AG04449 (cell line): ENCODE measurements at regions not wholly inside any gene's neighbourhood (a gene's known extent, or its start where the extent isn't known, plus 50 kb on each side); places are given as distances from the start of the nearest gene placed in this dataset.
"Not testable (repeated sequence)": the region's sequence is repeated elsewhere in the genome, so short reads cannot be mapped to it uniquely, and the experiment has no call there.

ENCODE experiments used
- CTCF ChIA-PET: fragments of 350-600 bp; formaldehyde crosslinking; extraction: SDS; loops from one replicate; lab custom pipeline; 2021; ENCODE audit warnings: antibody characterized with exemption; lab: Yijun Ruan, JAX
- POLR2A ChIA-PET: fragments of 400-600, 350-600 bp; formaldehyde crosslinking; extraction: SDS; loops from one replicate; lab custom pipeline; 2020; ENCODE audit warnings: antibody characterized with exemption, inconsistent platforms; lab: Yijun Ruan, JAX
- DNase-seq: peaks from one replicate; pipeline ENCODE4 v3.0.0-alpha.2; 2010; ENCODE audit warnings: low read depth, low spot score
- H3K4me3 ChIP-seq: 2 replicates; pipeline ENCODE4 v1.5.1; 2011; ENCODE audit warnings: low read depth, mild to moderate bottlenecking, control low read depth, low read length
- TF ChIP-seq, protein P1 (sequence below): IDR thresholded peaks from one replicate; pipeline ENCODE4 v1.5.1; 2011; ENCODE audit warnings: mild to moderate bottlenecking, moderate library complexity, low read length, control low read depth, inconsistent platforms; ENCODE audit not compliant: insufficient read depth; ENCODE audit errors: missing control alignments

DNA sequence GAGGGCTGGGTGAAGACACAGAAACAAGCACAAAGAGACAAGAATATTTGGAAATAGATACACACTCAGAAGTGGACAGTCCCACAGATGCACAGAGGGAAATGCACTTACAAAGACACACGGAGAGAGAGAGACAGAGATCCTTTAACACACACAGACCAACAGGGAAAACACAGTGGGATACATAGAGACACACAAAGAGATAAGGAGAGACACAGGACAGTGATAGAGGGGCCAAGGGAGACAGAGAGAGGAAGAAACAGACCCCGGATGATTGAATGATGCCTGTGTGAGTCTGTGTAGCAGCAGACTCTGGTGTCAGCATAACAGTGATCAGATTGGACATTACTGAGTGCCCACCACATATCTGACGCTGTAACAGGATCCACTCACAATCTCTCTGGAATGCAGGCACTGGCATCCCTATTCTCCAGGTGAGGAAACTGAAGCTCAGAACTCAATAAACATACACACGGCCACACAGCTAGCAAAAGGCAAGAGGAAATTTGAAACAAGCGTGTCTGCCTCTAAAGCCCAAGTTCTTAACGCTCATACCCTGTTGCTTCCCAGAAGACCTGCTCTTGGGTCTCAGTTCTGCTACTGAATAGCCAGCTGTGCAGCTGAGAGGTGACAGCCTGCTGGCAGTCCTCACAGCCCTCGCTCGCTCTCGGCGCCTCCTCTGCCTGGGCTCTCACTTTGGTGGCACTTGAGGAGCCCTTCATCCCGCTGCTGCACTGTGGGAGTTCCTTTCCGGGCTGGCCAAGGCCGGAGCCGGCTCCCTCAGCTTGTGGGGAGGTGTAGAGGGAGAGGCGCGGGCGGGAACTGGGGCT is 186.3 kb upstream of the NLRP1 start:
- DNase-seq = no peak
- POLR2A ChIA-PET = no interaction called here
- CTCF ChIA-PET = no interaction called here
- TF ChIP-seq, protein P1, sequence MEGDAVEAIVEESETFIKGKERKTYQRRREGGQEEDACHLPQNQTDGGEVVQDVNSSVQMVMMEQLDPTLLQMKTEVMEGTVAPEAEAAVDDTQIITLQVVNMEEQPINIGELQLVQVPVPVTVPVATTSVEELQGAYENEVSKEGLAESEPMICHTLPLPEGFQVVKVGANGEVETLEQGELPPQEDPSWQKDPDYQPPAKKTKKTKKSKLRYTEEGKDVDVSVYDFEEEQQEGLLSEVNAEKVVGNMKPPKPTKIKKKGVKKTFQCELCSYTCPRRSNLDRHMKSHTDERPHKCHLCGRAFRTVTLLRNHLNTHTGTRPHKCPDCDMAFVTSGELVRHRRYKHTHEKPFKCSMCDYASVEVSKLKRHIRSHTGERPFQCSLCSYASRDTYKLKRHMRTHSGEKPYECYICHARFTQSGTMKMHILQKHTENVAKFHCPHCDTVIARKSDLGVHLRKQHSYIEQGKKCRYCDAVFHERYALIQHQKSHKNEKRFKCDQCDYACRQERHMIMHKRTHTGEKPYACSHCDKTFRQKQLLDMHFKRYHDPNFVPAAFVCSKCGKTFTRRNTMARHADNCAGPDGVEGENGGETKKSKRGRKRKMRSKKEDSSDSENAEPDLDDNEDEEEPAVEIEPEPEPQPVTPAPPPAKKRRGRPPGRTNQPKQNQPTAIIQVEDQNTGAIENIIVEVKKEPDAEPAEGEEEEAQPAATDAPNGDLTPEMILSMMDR = no peak
- H3K4me3 ChIP-seq = no peak overlapping the region

DNA sequence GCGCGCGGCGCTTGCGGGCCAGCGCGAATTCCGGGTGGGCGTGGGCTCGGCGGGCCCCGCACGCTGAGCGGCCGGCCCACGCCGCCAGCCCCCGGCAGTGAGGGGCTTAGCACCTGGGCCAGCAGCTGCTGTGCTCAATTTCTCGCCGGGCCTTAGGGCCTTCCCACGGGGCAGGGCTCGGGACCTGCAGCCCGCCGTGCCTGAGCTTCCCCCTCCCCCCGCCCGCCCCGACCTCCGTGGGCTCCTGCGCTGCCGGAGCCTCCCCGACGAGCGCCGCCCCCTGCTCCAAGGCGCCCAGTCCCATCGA is 186.9 kb upstream of the NLRP1 start:
- CTCF ChIA-PET = not testable (repeated sequence)

DNA sequence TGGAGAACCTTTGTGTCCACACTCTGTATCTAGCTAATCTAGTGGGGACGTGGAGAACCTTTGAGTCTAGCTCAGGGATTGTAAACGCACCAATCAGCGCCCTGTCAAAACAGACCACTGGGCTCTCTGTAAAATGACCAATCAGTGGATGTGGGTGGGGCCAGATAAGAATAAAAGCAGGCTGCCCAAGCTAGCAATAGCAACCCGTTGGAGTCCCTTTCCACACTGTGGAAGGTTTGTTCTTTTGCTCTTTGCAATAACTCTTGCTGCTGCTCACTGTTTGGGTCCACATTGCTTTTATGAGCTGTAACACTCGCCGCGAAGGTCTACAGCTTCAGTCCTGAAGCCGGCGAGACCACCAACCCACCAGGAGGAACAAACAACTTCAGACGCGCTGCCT is 187.7 kb upstream of the NLRP1 start:
- POLR2A ChIA-PET, H3K4me3 ChIP-seq, CTCF ChIA-PET, DNase-seq: not testable (repeated sequence)

More for the DNA sequence above, 186.9 kb upstream of the NLRP1 start:
- DNase-seq, POLR2A ChIA-PET, H3K4me3 ChIP-seq: not testable (repeated sequence)

DNA sequence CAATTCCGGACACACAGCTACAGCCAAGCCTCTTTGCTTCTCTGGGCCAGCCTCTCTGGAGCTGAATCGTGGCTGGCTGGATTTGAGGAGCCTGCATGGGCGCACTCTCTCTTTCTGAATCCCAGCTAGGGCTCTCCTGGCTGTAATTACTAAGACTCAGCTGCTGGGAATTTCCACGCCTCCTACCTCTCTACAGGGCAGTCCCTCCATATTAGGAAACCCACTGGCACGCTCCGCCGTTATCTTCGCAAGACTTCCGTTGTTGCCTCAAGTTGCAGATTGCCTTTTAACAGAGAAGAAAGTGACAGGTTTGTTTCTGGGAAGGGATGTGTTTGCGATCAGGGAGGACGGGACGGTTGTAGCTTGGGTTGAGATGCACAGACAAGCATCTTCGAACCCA is 188.4 kb upstream of the NLRP1 start:
- no peak for DNase-seq
- TF ChIP-seq, protein P1 = no peak
- ChIA-PET POLR2A (no interaction called here), CTCF (no interaction called here)
- no peak overlapping the region for H3K4me3 ChIP-seq

DNA sequence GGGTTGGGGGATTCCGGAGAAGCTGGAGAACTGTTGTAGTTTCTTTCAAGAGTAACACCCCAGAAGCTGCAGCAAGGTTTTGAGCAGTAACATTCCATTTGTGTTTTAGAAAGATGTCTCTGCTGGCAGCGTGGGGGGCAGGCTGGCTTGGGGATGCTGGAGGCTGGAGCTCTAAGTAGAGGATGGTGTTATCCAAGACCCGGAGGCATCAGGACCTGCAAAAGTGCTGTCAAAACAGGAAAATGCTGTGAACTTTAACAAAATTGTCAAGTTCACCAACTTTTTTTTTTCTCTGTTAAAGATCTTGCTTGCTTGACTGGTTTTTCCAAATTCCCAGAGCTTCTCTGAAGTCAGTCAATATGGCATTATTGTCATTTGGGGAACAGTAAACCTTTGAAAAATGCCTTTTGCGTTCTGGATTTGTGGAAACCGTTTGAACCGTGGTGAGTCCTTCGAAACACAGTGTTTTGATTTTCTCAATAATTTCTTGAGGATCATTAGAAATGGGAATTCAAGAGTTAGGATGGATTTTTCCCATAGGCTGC is 189.6 kb upstream of the NLRP1 start:
- no peak overlapping the region for H3K4me3 ChIP-seq
- DNase-seq = no peak
- POLR2A ChIA-PET = no interaction called here
- TF ChIP-seq, protein P1 = no peak
- CTCF ChIA-PET = no interaction called here

DNA sequence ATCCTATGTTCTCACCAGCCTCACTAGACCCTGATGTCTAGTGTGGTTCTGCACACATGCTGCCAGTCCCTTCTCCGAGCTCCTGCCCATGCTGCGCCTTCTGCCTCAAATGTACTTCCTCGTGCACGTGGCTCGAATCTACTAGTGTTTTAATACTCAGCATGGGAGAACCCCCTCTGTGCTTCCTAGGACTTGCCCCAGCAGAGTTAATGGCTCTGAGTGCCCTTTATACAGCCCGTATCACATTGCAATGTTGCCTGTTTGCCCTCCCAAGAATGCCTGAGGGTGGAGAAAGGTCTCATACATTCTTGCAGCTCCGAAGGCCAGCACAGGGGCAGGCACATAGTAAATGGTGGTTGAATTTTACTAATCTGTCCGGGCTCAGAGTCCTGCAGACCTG is 190.8 kb upstream of the NLRP1 start:
- no peak for DNase-seq
- H3K4me3 ChIP-seq = no peak overlapping the region
- TF ChIP-seq, protein P1 = no peak
- CTCF ChIA-PET = interaction anchor here (1.0 to 1.9 kb wide), 3 partner anchors 10 to 183 kb away, joined by 3 to 5 read pairs (median 3); no protein-coding TSS in a partner anchor
- POLR2A ChIA-PET = interaction anchor here (1.5 kb wide), 1 partner anchor 11 kb away, joined by 3 read pairs; no protein-coding TSS in a partner anchor

DNA sequence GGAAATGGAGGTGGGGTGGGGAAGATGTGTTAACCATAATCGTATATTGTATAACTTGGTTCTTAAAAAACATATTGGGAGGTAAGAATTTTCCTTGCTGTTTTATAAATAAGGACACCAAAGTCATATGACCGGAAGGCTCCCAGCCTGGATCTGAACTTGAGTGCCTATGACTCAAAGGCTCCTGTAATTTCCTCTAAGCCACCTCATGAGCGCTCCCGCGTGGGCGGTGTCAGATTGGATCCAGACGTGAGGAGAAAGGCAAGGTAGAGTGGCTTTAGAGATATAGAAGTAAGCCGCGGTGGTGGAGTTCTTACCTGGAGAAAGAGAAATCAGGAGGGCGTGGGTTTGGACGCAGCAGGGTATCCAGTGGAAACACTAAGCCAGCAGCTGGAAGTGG is 196.2 kb upstream of the NLRP1 start:
- H3K4me3 ChIP-seq = no peak overlapping the region
- TF ChIP-seq, protein P1 = peak; percentile 25
- ChIA-PET POLR2A (no interaction called here), CTCF (no interaction called here)
- no peak for DNase-seq
